ENCODE measurements at regions not wholly inside any gene's neighbourhood (a gene's known extent, or its start where the extent isn't known, plus 50 kb on each side); places are given as distances from the start of the nearest gene placed in this dataset.

- peak; percentile 13 for ATAC-seq
- CTCF ChIA-PET = interaction anchor here (1.0 to 1.4 kb wide), 3 partner anchors 12 to 225 kb away, joined by 3 to 4 read pairs (median 4); no protein-coding TSS in a partner anchor
- POLR2A ChIA-PET = no interaction called here
- RAD21 ChIA-PET (ENCODE audit: unreplicated experiment) = interaction anchor here (1.0 to 1.3 kb wide), 3 partner anchors 13 to 517 kb away, joined by 3 read pairs; no protein-coding TSS in a partner anchor
- Histone ChIP-seq H3K36me3 (ENCODE audit: control insufficient read depth in 2 of 2, insufficient read depth in 2 of 2, low read length in 1 of 2) (no peaks in the 10 kb centered on the region), H3K27ac (ENCODE audit: control insufficient read depth, insufficient read depth) (no peak overlapping the region), H3K79me2 (ENCODE audit: control insufficient read depth, insufficient read depth, low read length) (no peaks in the 10 kb centered on the region), H3K4me1 (ENCODE audit: control insufficient read depth, insufficient read depth, low read length) (no peaks in the 10 kb centered on the region), H2AFZ (ENCODE audit: control insufficient read depth, low read depth, low read length) (no peak overlapping the region), H3K4me3 (no peak overlapping the region), H3K27me3 (replicated peaks in 1 of 2; ENCODE audit: control insufficient read depth in 2 of 2, insufficient read depth in 2 of 2, low read length in 1 of 2) (no peaks in the 10 kb centered on the region; a peak in 1 of 4 replicates), H3K9me3 (replicated peaks; ENCODE audit: control insufficient read depth, insufficient read depth, low read length) (no peaks in the 10 kb centered on the region), H4K20me1 (ENCODE audit: control insufficient read depth, insufficient read depth) (no peaks in the 10 kb centered on the region), H3K9ac (ENCODE audit: control insufficient read depth, insufficient read depth, low read length) (no peak overlapping the region), H3K4me2 (ENCODE audit: control insufficient read depth, insufficient read depth) (no peak overlapping the region)
- DNase-seq (ENCODE audit: low read depth, low spot score) = no peak
- no TSS peak for BruUV-seq (replicated peaks)
- in situ Hi-C loops (cut with MboI) = no loop called here
- no peak for TF ChIP-seq FOXK2 (IDR thresholded peaks at IDR 0.05)
- TF ChIP-seq ESRRA (IDR thresholded peaks at IDR 0.05; ENCODE audit: low read length) = no peak
- no peak for TF ChIP-seq PAX5 (IDR thresholded peaks at IDR 0.05; ENCODE audit: borderline replicate concordance, low read depth, low read length)
- TF ChIP-seq CREM (IDR thresholded peaks at IDR 0.05; ENCODE audit: low read depth) = no peak
- TF ChIP-seq MXI1 (IDR thresholded peaks at IDR 0.05; ENCODE audit: low read depth, low read length) = no peak
- no peak for TF ChIP-seq MEF2A (IDR thresholded peaks at IDR 0.05; ENCODE audit: insufficient read depth, low read depth, low read length)
- TF ChIP-seq YBX1 (IDR thresholded peaks at IDR 0.05) = no peak
- TF ChIP-seq NR2F1 (conservative IDR thresholded peaks at IDR 0.05) = no peak
- no peak for TF ChIP-seq SPI1 (IDR thresholded peaks at IDR 0.05; ENCODE audit: borderline replicate concordance, insufficient read depth, low read depth, low read length)
- no peak for TF ChIP-seq SIN3A (IDR thresholded peaks at IDR 0.05; ENCODE audit: low read depth, low read length)
- no peak for TF ChIP-seq IRF5 (IDR thresholded peaks at IDR 0.05; ENCODE audit: borderline replicate concordance)
- TF ChIP-seq BRCA1 (IDR thresholded peaks at IDR 0.05; ENCODE audit: low read depth, low read length) = no peak
- TF ChIP-seq RFX5 (IDR thresholded peaks at IDR 0.05; ENCODE audit: low read depth, low read length) = no peak
- no peak for TF ChIP-seq PML (IDR thresholded peaks at IDR 0.05; ENCODE audit: low read length)
- no peak for TF ChIP-seq HDAC2 (IDR thresholded peaks at IDR 0.05)
- no peak for TF ChIP-seq CTCF (IDR thresholded peaks at IDR 0.05 in 2 of 3, conservative IDR thresholded peaks at IDR 0.05 in 1 of 3; ENCODE audit: control insufficient read depth in 2 of 3, extremely low read depth in 1 of 3, insufficient read depth in 1 of 3, low read depth in 3 of 3, low read length in 3 of 3)
- TF ChIP-seq ETV6 (conservative IDR thresholded peaks at IDR 0.05 in 1 of 2, IDR thresholded peaks at IDR 0.05 in 1 of 2; ENCODE audit: borderline replicate concordance in 1 of 2, low read depth in 1 of 2) = no peak
- no peak for TF ChIP-seq NRF1 (conservative IDR thresholded peaks at IDR 0.05; ENCODE audit: low read depth, low read length)
- TF ChIP-seq ZZZ3 (IDR thresholded peaks at IDR 0.05; ENCODE audit: control insufficient read depth, insufficient read length, low read depth) = no peak
- 24% methylated on average over 4 of the region's 4 CpGs for WGBS (ENCODE audit: insufficient coverage, insufficient replicate concordance, low lambda C conversion rate, missing lambda C conversion rate)
- FAIRE-seq = no peak
- intact Hi-C loops (cut with micrococcal nuclease; ENCODE audit: unreplicated experiment) = no loop called here
- SMC1A ChIA-PET (ENCODE audit: uncharacterized antibody, unreplicated experiment) = interaction anchor here (1.0 to 2.3 kb wide), 6 partner anchors 9 to 246 kb away, joined by 3 to 15 read pairs (median 3); no protein-coding TSS in a partner anchor
Measured at GRCh38 chr7:18289788-18290187, 205.8 kb upstream of the HDAC9 start.
